ENCODE measurements at regions not wholly inside any gene's neighbourhood (a gene's known extent, or its start where the extent isn't known, plus 50 kb on each side); places are given as distances from the start of the nearest gene placed in this dataset.

DNA sequence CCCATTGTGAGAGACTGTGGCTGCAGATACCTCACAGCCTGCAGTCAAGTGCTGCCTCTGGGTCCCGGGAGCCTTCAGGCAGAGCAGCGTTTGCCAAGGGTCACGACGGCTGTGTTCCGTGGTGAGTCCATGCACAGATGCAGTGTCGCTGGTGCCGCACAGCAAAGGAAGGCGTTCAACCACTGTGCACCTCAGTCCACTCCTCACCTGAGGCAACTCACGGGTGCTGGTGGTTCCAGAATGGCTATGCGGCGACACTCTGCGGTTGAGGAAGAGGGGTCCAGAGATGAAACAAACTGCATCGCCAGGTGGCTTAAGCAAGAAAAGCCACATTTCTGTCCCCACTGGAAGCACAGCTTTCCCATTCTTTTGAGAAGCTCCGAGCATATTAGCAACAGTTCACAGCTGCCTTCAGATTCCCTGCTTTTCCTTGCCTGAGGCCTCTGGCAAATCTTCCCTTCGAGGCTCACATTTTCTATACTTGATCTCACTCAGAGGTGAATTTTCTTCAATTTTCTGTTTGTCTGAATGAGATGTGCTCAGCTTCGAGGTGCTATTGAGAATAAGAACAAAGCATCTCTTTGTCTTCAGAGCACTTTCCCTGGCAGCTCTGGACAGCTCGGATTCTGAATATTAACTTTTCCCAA is 208.8 kb upstream of the TWIST2 start:
- ChIA-PET CTCF (interaction anchor here (0.9 kb wide), 1 partner anchor 43 kb away, joined by 3 read pairs; no protein-coding TSS in a partner anchor), POLR2A (no interaction called here)
- TF ChIP-seq, protein P1, sequence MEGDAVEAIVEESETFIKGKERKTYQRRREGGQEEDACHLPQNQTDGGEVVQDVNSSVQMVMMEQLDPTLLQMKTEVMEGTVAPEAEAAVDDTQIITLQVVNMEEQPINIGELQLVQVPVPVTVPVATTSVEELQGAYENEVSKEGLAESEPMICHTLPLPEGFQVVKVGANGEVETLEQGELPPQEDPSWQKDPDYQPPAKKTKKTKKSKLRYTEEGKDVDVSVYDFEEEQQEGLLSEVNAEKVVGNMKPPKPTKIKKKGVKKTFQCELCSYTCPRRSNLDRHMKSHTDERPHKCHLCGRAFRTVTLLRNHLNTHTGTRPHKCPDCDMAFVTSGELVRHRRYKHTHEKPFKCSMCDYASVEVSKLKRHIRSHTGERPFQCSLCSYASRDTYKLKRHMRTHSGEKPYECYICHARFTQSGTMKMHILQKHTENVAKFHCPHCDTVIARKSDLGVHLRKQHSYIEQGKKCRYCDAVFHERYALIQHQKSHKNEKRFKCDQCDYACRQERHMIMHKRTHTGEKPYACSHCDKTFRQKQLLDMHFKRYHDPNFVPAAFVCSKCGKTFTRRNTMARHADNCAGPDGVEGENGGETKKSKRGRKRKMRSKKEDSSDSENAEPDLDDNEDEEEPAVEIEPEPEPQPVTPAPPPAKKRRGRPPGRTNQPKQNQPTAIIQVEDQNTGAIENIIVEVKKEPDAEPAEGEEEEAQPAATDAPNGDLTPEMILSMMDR (IDR thresholded peaks at IDR 0.05; ENCODE audit: control extremely low read depth, extremely low read depth, low read depth, missing control alignments): no peak
- DNase-seq (ENCODE audit: extremely low spot score): no peak

DNA sequence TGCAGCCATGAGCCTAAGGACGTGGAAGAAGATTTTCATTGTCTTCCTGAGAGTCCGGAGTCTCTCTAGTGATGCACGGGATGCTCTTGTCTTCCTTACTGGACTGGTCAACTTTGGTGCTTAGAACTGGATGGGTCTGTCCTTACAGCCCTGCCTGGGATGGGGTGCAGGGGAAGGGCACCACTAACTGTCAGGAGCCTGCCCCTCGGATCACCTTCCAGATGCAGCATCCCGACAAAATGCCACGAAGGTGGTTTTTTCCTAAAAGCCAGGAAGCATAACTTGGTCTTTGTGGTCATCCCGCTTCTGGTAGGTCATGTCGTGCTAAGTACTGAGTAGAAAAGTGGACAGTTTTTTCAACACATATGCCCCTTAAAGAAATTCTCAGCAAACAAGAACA is 207.4 kb upstream of the TWIST2 start:
- POLR2A ChIA-PET: no interaction called here
- CTCF ChIA-PET: no interaction called here
- no peak for DNase-seq (ENCODE audit: extremely low spot score)
- TF ChIP-seq, protein P1 (IDR thresholded peaks at IDR 0.05; ENCODE audit: control extremely low read depth, extremely low read depth, low read depth, missing control alignments): no peak

DNA sequence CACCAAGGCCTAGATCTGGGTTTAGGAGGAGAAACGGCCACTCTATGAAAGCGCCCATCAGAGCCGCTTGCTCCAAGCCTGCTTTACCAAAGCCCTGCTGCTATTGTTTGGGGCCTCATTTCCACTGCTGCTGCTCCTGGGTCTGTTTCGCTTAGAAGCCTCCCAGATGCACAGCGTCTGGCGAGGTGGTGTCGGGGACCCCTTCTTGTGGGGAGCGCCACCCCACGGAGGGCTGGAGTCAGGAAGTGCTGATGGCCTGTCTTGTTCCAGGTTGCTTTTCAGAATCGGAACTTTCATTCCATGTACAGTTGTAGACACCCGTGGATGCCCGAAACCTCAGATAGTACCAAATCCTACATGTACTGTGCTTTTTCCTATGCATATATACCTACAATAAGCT is 204.9 kb upstream of the TWIST2 start:
- ChIA-PET CTCF (no interaction called here), POLR2A (no interaction called here)
- TF ChIP-seq, protein P1 (IDR thresholded peaks at IDR 0.05; ENCODE audit: control extremely low read depth, extremely low read depth, low read depth, missing control alignments): no peak

DNA sequence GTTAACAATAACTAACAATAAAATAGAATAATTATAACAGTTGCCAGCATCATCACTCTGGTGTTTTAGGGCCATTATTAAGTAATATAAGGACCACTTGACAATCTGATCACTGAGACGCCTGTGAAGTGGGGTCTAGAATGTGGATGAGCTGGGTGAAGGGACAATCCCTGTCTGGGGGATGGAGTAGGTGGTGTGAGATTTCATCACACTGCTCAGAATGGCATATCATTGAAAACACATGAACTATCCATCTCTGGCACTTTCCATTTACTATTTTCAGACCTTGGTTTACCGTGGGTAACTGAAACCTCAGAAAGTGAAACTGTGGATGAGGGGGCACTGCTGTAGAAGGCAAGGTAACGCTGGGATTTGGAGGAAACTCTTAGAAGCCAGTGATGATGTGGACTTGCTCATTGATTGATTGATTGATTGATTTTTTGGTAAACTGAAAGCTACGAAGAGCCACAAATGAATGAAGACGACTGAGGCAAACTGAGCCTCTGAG is 204.4 kb upstream of the TWIST2 start:
- ChIA-PET CTCF (no interaction called here), POLR2A (no interaction called here)
- DNase-seq (ENCODE audit: extremely low spot score): no peak
- TF ChIP-seq, protein P1 (IDR thresholded peaks at IDR 0.05; ENCODE audit: control extremely low read depth, extremely low read depth, low read depth, missing control alignments): no peak

More for the DNA sequence above, 204.9 kb upstream of the TWIST2 start:
- DNase-seq (ENCODE audit: extremely low spot score): no peak

DNA sequence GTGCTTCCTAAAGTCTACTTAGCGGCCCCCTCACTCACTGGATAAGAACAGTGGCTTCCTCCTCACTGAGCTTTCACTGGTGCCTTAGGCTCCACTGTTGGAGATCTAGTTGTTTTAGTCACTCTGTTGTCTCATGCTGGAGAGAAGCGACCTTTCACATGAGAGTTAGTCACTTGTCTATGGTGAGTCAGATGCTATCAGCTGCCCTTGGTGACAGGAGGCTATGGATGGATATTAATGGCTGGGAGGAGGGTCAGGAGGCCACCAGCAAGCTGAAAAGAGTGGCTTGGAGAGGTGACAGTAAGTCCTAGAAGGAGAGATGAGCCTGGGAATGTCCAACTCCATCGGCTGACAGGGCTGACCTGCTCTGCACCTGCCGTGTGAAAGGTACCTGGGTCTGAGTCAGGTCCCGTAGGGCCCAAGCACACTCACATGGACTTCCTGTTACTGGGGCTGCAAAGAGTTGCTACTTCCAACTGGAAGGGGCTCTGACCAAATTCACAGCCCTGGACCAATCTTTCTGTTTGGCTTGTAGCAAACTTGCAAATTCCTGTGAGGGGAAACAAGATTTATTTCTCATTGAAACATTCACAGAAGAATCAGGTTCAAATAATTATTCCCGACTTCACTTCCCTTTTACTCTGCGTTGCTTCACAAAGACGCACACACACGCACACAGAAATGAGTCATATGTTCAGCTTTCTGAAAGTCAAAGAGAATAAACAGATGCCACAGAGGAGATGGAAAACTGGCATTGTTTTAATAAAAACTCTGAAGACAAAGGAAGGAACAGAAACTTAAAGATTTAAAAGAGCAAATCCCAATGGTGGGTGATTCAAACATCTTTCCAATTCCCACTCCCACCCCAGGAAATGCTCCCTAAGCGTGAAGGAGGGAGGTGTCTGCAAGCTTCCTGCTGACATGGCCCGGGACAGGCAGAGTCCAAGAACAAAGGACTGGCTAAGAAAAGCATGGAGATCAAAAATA is 203.5 kb upstream of the TWIST2 start:
- peak; percentile 2 for DNase-seq (ENCODE audit: extremely low spot score)
- POLR2A ChIA-PET: no interaction called here
- CTCF ChIA-PET: interaction anchor here (1.2 kb wide), 1 partner anchor 10 kb away, joined by 3 read pairs; no protein-coding TSS in a partner anchor
- TF ChIP-seq, protein P1 (IDR thresholded peaks at IDR 0.05; ENCODE audit: control extremely low read depth, extremely low read depth, low read depth, missing control alignments): no peak

DNA sequence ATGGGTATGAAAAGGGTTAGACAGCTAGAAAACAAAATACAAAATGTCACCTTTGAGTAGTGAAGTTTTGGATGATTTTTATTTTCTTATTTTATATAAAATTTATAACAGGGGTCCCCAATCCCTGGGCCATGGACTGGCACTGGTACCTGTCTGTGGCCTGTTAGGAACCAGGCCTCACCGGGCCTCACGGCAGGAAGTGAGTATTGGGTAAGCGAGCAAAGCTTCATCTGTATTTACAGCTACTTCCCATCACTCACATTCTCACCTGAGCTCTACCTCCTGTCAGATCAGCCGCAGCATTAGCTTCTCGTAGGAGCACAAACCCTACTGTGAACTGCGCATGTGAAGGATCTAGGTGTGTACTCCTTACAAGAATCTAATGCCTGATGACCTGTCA is 202.8 kb upstream of the TWIST2 start:
- no peak for DNase-seq (ENCODE audit: extremely low spot score)
- TF ChIP-seq, protein P1 (IDR thresholded peaks at IDR 0.05; ENCODE audit: control extremely low read depth, extremely low read depth, low read depth, missing control alignments): no peak
- POLR2A ChIA-PET: no interaction called here
- CTCF ChIA-PET: interaction anchor here (1.2 kb wide), 1 partner anchor 9 kb away, joined by 3 read pairs; no protein-coding TSS in a partner anchor
